LNCaP clone FGC (cell line): ENCODE measurements at regions not wholly inside any gene's neighbourhood (a gene's known extent, or its start where the extent isn't known, plus 50 kb on each side); places are given as distances from the start of the nearest gene placed in this dataset.
"Not testable (repeated sequence)": the region's sequence is repeated elsewhere in the genome, so short reads cannot be mapped to it uniquely, and the experiment has no call there.

Source experiments
- DNase-seq: peaks from one replicate; pipeline ENCODE4 v3.0.0-alpha.2; 2011; ENCODE audit warnings: low read depth
- H3K4me3 ChIP-seq: 2 replicates; pipeline ENCODE4 v1.5.1; 2011; ENCODE audit warnings: mild to moderate bottlenecking, low read depth, low read length, control low read depth
- CTCF ChIP-seq: IDR thresholded peaks from 2 replicates; pipeline ENCODE4 v1.5.1; 2012; ENCODE audit warnings: mild to moderate bottlenecking; ENCODE audit not compliant: control insufficient read depth, insufficient read depth; ENCODE audit errors: extremely low read depth

- TF ChIP-seq CTCF = no peak
- DNase-seq = no peak
- H3K4me3 ChIP-seq = no peak overlapping the region
Measured at GRCh38 chrX:5314148-5314547, 914.5 kb downstream of the NLGN4X start.

- TF ChIP-seq CTCF = no peak
- DNase-seq = no peak
- no peak overlapping the region for H3K4me3 ChIP-seq
Measured at GRCh38 chrX:5307416-5307815, 921.3 kb downstream of the NLGN4X start.

GRCh38 chrX:5306654-5307121, 922.0 kb downstream of the NLGN4X start:
- no peak for TF ChIP-seq CTCF
- DNase-seq = no peak

GRCh38 chrX:5305452-5305851, 923.2 kb downstream of the NLGN4X start:
- no peak overlapping the region for H3K4me3 ChIP-seq
- no peak for DNase-seq
- no peak for TF ChIP-seq CTCF

More at GRCh38 chrX:5306654-5307121, 922.0 kb downstream of the NLGN4X start:
- no peak overlapping the region for H3K4me3 ChIP-seq

- H3K4me3 ChIP-seq = no peak overlapping the region
- no peak for TF ChIP-seq CTCF
- no peak for DNase-seq
Measured at GRCh38 chrX:5295004-5295403, 933.7 kb downstream of the NLGN4X start.

- DNase-seq = no peak
- H3K4me3 ChIP-seq = no peak overlapping the region
- TF ChIP-seq CTCF = no peak
Measured at GRCh38 chrX:5290635-5291034, 938.0 kb downstream of the NLGN4X start.

GRCh38 chrX:5289949-5290348, 938.7 kb downstream of the NLGN4X start:
- DNase-seq, H3K4me3 ChIP-seq: not testable (repeated sequence)
